ENCODE measurements at regions not wholly inside any gene's neighbourhood (a gene's known extent, or its start where the extent isn't known, plus 50 kb on each side); places are given as distances from the start of the nearest gene placed in this dataset.

GRCh38 chr11:95568281-95568680 is 221.3 kb downstream of the FAM76B start:
- TF ChIP-seq TAF1 (IDR thresholded peaks at IDR 0.05; ENCODE audit: low read depth, low read length) (no peak), POLR2A (IDR thresholded peaks at IDR 0.05; ENCODE audit: low read depth, low read length) (no peak), POLR2AphosphoS5 (IDR thresholded peaks at IDR 0.05; ENCODE audit: low read depth, low read length) (no peak), SPI1 (IDR thresholded peaks at IDR 0.05; ENCODE audit: low read depth, low read length) (no peak)

Measured in GM12891 (cell line).